ENCODE measurements at regions not wholly inside any gene's neighbourhood (a gene's known extent, or its start where the extent isn't known, plus 50 kb on each side); places are given as distances from the start of the nearest gene placed in this dataset.
"Not testable (repeated sequence)": the region's sequence is repeated elsewhere in the genome, so short reads cannot be mapped to it uniquely, and the experiment has no call there.

GRCh38 chrX:130566028-130566683 is 164.4 kb downstream of the RBMX2 start:
- no peaks in the 10 kb centered on the region for H3K9me3 Mint-ChIP-seq
- H3K27me3 Mint-ChIP-seq (ENCODE audit: insufficient read depth, low read depth), result peaks cover 3% of the 10 kb centered on the region
- no peaks in the 10 kb centered on the region for H3K36me3 Mint-ChIP-seq
- no peak for DNase-seq (ENCODE audit: low spot score)
- Histone ChIP-seq H3K9me3 (ENCODE audit: low read depth) (no peaks in the 10 kb centered on the region), H3K4me2 (no peak overlapping the region), H3K27ac (no peak overlapping the region), H3K4me3 (no peak overlapping the region), H3K9ac (no peak overlapping the region), H3F3A (ENCODE audit: low read depth) (no peaks in the 10 kb centered on the region), H4K20me1 (ENCODE audit: low read depth) (no peaks in the 10 kb centered on the region), H3K4me1 (no peaks in the 10 kb centered on the region), H3K27me3 (no peaks in the 10 kb centered on the region), H2AFZ (replicated peaks) (no peak overlapping the region), H3K36me3 (no peaks in the 10 kb centered on the region), H3K79me2 (ENCODE audit: low read depth) (no peaks in the 10 kb centered on the region)
- H3K4me1 Mint-ChIP-seq, result no peaks in the 10 kb centered on the region
- TF ChIP-seq EZH2 (IDR thresholded peaks at IDR 0.05), result no peak
- TF ChIP-seq, protein P1, sequence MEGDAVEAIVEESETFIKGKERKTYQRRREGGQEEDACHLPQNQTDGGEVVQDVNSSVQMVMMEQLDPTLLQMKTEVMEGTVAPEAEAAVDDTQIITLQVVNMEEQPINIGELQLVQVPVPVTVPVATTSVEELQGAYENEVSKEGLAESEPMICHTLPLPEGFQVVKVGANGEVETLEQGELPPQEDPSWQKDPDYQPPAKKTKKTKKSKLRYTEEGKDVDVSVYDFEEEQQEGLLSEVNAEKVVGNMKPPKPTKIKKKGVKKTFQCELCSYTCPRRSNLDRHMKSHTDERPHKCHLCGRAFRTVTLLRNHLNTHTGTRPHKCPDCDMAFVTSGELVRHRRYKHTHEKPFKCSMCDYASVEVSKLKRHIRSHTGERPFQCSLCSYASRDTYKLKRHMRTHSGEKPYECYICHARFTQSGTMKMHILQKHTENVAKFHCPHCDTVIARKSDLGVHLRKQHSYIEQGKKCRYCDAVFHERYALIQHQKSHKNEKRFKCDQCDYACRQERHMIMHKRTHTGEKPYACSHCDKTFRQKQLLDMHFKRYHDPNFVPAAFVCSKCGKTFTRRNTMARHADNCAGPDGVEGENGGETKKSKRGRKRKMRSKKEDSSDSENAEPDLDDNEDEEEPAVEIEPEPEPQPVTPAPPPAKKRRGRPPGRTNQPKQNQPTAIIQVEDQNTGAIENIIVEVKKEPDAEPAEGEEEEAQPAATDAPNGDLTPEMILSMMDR (IDR thresholded peaks at IDR 0.05), result no peak
- no peak for TF ChIP-seq EZH2phosphoT487 (IDR thresholded peaks at IDR 0.05)
- no peak overlapping the region for H3K27ac Mint-ChIP-seq
- H3K4me3 Mint-ChIP-seq, result no peak overlapping the region

DNA sequence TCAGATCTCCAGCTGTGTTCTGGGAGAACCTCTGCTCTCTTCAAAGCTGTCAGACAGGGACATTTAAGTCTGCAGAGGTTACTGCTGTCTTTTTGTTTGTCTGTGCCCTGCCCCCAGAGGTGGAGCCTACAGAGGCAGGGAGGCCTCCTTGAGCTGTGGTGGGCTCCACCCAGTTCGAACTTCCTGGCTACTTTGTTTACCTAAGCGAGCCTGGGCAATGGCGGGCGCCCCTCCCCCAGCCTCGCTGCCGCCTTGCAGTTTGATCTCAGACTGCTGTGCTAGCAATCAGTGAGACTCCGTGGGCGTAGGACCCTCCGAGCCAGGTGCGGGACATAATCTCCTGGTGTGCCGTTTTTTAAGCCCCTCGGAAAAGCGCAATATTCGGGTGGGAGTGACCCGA is 171.2 kb downstream of the RBMX2 start:
- not testable (repeated sequence) for H3K27ac Mint-ChIP-seq; H3K27me3 ChIP-seq; H3K9me3 Mint-ChIP-seq; H3K36me3 Mint-ChIP-seq; H3K4me3 Mint-ChIP-seq; H3K4me1 ChIP-seq; H3K4me1 Mint-ChIP-seq; H3K27ac ChIP-seq; H3F3A ChIP-seq (ENCODE audit: low read depth); H3K79me2 ChIP-seq (ENCODE audit: low read depth); H3K4me3 ChIP-seq; DNase-seq (ENCODE audit: low spot score); H3K9ac ChIP-seq; H3K4me2 ChIP-seq; H2AFZ ChIP-seq (replicated peaks); H3K27me3 Mint-ChIP-seq (ENCODE audit: insufficient read depth, low read depth); H4K20me1 ChIP-seq (ENCODE audit: low read depth); H3K36me3 ChIP-seq; H3K9me3 ChIP-seq (ENCODE audit: low read depth)
